GM12878 (cell line): ENCODE measurements at regions not wholly inside any gene's neighbourhood (a gene's known extent, or its start where the extent isn't known, plus 50 kb on each side); places are given as distances from the start of the nearest gene placed in this dataset.
A peak's percentile ranks its signal among the peaks of the same experiment; 100 is the strongest.

Source experiments
- BCL11A ChIP-seq: IDR thresholded peaks from 2 replicates; pipeline ENCODE4 v1.6.1; 2011; ENCODE audit warnings: low read depth, low read length
- BMI1 ChIP-seq: fragments of 450-650 bp; IDR thresholded peaks from 2 replicates; pipeline ENCODE4 v1.6.1; 2016; ENCODE audit warnings: mild to moderate bottlenecking, moderate library complexity, borderline replicate concordance
- BRCA1 ChIP-seq: IDR thresholded peaks from 2 replicates; pipeline ENCODE4 v1.6.1; 2011; ENCODE audit warnings: low read depth, low read length, improper control_type of control experiment
- CBFB ChIP-seq: IDR thresholded peaks from 2 replicates; pipeline ENCODE4 v1.6.1; 2016; ENCODE audit warnings: antibody characterized with exemption, low read depth
- CBX3 ChIP-seq: fragments of 200-600 bp; sonication (generic); IDR thresholded peaks from 2 replicates; pipeline ENCODE4 v1.6.1; 2016; ENCODE audit warnings: low read depth, borderline replicate concordance
- CBX5 ChIP-seq: sonication (generic); IDR thresholded peaks from 2 replicates; pipeline ENCODE4 v1.6.1; 2016; ENCODE audit warnings: low read depth, moderate library complexity, mild to moderate bottlenecking, inconsistent platforms
- CEBPB ChIP-seq, 2 experiments: fragments of 150-350 bp in 1 of 2; IDR thresholded peaks; 2 replicates each; pipeline ENCODE4 v1.6.1; 2012 to 2014; ENCODE audit warnings: low read depth in 2 of 2, low read length in 2 of 2, borderline replicate concordance in 1 of 2, inconsistent platforms in 1 of 2
- CREM ChIP-seq: IDR thresholded peaks from 2 replicates; pipeline ENCODE4 v1.6.1; 2014; ENCODE audit warnings: antibody characterized with exemption, low read depth
- DPF2 ChIP-seq: fragments of 450-650 bp; IDR thresholded peaks from 2 replicates; pipeline ENCODE4 v1.6.1; 2017; ENCODE audit warnings: mild to moderate bottlenecking
- ETV6 ChIP-seq, 2 experiments: fragments of 450-650 bp in 1 of 2; IDR thresholded peaks in 1 of 2; conservative IDR thresholded peaks in 1 of 2; 2 replicates each; pipeline ENCODE4 v1.6.1; 2014; ENCODE audit warnings: antibody characterized with exemption in 1 of 2, borderline replicate concordance in 1 of 2, low read depth in 1 of 2, mild to moderate bottlenecking in 1 of 2, moderate library complexity in 1 of 2
- FOXM1 ChIP-seq: IDR thresholded peaks from 2 replicates; pipeline ENCODE4 v1.6.1; 2012; ENCODE audit warnings: low read depth, mild to moderate bottlenecking, inconsistent platforms, low read length, moderate library complexity
- GATAD2B ChIP-seq: fragments of 450-650 bp; conservative IDR thresholded peaks from 2 replicates; pipeline ENCODE4 v1.6.1; 2017; ENCODE audit warnings: low read depth, mild to moderate bottlenecking, moderate library complexity
- IKZF2 ChIP-seq, 2 experiments: fragments of 450-650 bp; IDR thresholded peaks; 2 replicates each; pipeline ENCODE4 v1.6.1; 2017; ENCODE audit warnings: mild to moderate bottlenecking in 2 of 2, moderate library complexity in 2 of 2
- IRF4 ChIP-seq: IDR thresholded peaks from 2 replicates; pipeline ENCODE4 v1.6.1; 2011; ENCODE audit warnings: low read depth, low read length
- MAX ChIP-seq: IDR thresholded peaks from 2 replicates; pipeline ENCODE4 v1.6.1; 2012; ENCODE audit warnings: low read depth, low read length, improper control_type of control experiment
- MEF2A ChIP-seq: IDR thresholded peaks from 2 replicates; pipeline ENCODE4 v1.6.1; 2011; ENCODE audit warnings: low read depth, mild to moderate bottlenecking, low read length, moderate library complexity; ENCODE audit not compliant: insufficient read depth
- MTA2 ChIP-seq: fragments of 450-650 bp; IDR thresholded peaks from 2 replicates; pipeline ENCODE4 v1.6.1; 2016; ENCODE audit warnings: low read depth, mild to moderate bottlenecking, moderate library complexity
- MTA3 ChIP-seq: IDR thresholded peaks from 2 replicates; pipeline ENCODE4 v1.6.1; 2012; ENCODE audit warnings: low read length, inconsistent platforms, borderline replicate concordance
- NFIC ChIP-seq: IDR thresholded peaks from 2 replicates; pipeline ENCODE4 v1.6.1; 2012; ENCODE audit warnings: low read depth, mild to moderate bottlenecking, inconsistent platforms, low read length, moderate library complexity
- NFXL1 ChIP-seq: fragments of 450-650 bp; IDR thresholded peaks from 2 replicates; pipeline ENCODE4 v1.6.1; 2017; ENCODE audit warnings: antibody characterized with exemption, mild to moderate bottlenecking, borderline replicate concordance
- PML ChIP-seq: IDR thresholded peaks from 2 replicates; pipeline ENCODE4 v1.6.1; 2012; ENCODE audit warnings: low read length, inconsistent platforms
- RUNX3 ChIP-seq: IDR thresholded peaks from 2 replicates; pipeline ENCODE4 v1.6.1; 2012; ENCODE audit warnings: low read length, inconsistent platforms
- SIN3A ChIP-seq: IDR thresholded peaks from 2 replicates; pipeline ENCODE4 v1.6.1; 2012; ENCODE audit warnings: low read depth, low read length, improper control_type of control experiment
- SMARCA5 ChIP-seq: fragments of 450-650 bp; IDR thresholded peaks from 2 replicates; pipeline ENCODE4 v1.6.1; 2017; ENCODE audit warnings: mild to moderate bottlenecking
- SPI1 ChIP-seq: IDR thresholded peaks from 2 replicates; pipeline ENCODE4 v1.6.1; 2011; ENCODE audit warnings: low read depth, mild to moderate bottlenecking, low read length, moderate library complexity, borderline replicate concordance; ENCODE audit not compliant: insufficient read depth
- WRNIP1 ChIP-seq: IDR thresholded peaks from 2 replicates; pipeline ENCODE4 v1.6.1; 2011; ENCODE audit warnings: low read depth, low read length, improper control_type of control experiment, borderline replicate concordance
- ZBED1 ChIP-seq: IDR thresholded peaks from 2 replicates; pipeline ENCODE4 v1.6.1; 2016; ENCODE audit warnings: borderline replicate concordance
- TF ChIP-seq, protein P1 (sequence below): IDR thresholded peaks from 2 replicates; pipeline ENCODE4 v1.6.1; 2012; ENCODE audit warnings: low read length, inconsistent platforms
- TF ChIP-seq, protein P2 (sequence below): fragments of 450-650 bp; IDR thresholded peaks from 2 replicates; pipeline ENCODE4 v1.6.1; 2016; ENCODE audit warnings: mild to moderate bottlenecking

DNA sequence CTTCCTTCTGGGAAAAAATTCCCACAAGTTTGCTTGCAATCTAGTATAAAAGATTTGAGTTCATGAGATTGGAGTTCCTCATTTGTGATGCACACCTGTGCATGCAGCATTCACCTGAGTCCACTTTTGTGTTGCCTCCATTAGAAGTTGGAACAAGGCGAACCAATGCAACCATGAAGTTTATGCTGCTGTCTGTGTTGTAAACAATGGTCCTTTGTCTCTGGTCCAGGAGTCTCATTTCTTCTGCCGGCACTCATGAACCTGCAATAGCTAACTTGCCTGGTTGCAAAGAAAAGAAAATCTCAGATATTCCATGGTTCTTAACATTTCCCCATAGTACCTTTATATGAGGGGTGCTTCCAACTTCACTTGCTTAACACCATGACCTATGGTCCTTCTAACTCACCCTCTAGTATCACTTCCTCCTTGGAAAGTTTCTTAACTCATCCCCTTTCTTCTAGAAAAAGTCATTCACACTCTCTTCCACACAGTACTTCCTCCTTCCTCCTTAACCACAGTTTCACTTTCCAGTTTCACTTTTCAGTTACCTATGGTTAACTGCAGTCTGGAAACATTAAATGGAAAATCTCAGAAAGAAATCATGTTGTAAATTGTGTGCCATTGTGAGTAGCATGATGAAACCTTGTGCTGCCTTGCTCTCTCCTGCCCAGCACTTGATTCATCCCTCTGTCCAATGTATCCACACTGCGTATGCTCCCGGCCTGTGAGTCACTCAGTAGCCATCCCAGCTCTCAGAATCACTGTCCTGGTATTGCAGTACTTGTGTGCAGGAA, 128.8 kb upstream of the TRIB2 start (continued):
- TF ChIP-seq SMARCA5 (no peak), CBFB (peak; percentile 42; the same call in 1 of the 2 replicates), GATAD2B (0 out of 2 replicates have a peak, but pooled peaks have one; percentile 34), MTA3 (peak; percentile 69; the same call in 1 of the 2 replicates), NFIC (peak; percentile 85), MTA2 (peak; percentile 78), RUNX3 (peak; percentile 95), ZBED1 (0 out of 2 replicates have a peak, but pooled peaks have one; percentile 26), SIN3A (no peak), BRCA1 (no peak), PML (0 out of 2 replicates have a peak, but pooled peaks have one; percentile 37), DPF2 (peak; percentile 86), WRNIP1 (no peak), CEBPB (IDR thresholded peaks at IDR 0.05; ENCODE audit: borderline replicate concordance in 1 of 2, low read depth in 2 of 2, low read length in 2 of 2) (0 out of 4 replicates have a peak, but pooled peaks of 1 of the 2 experiments have one; percentile 27), IRF4 (peak; percentile 73), NFXL1 (no peak), BMI1 (peak; percentile 50; the same call in 1 of the 2 replicates), CBX5 (no peak), IKZF2 (IDR thresholded peaks at IDR 0.05) (peak; percentile 95 to 97), FOXM1 (peak; percentile 43; the same call in 1 of the 2 replicates), MEF2A (0 out of 2 replicates have a peak, but pooled peaks have one; percentile 46), CREM (0 out of 2 replicates have a peak, but pooled peaks have one; percentile 34), MAX (no peak), BCL11A (no peak), ETV6 (conservative IDR thresholded peaks at IDR 0.05 in 1 of 2, IDR thresholded peaks at IDR 0.05 in 1 of 2; ENCODE audit: borderline replicate concordance in 1 of 2, low read depth in 1 of 2) (peak in 1 of 2 experiments; percentile 100; a peak in 2 of 4 replicates), CBX3 (no peak), SPI1 (peak; percentile 91)
- TF ChIP-seq, protein P1, sequence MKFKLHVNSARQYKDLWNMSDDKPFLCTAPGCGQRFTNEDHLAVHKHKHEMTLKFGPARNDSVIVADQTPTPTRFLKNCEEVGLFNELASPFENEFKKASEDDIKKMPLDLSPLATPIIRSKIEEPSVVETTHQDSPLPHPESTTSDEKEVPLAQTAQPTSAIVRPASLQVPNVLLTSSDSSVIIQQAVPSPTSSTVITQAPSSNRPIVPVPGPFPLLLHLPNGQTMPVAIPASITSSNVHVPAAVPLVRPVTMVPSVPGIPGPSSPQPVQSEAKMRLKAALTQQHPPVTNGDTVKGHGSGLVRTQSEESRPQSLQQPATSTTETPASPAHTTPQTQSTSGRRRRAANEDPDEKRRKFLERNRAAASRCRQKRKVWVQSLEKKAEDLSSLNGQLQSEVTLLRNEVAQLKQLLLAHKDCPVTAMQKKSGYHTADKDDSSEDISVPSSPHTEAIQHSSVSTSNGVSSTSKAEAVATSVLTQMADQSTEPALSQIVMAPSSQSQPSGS: peak; percentile 71; the same call in 1 of the 2 replicates
- TF ChIP-seq, protein P2, sequence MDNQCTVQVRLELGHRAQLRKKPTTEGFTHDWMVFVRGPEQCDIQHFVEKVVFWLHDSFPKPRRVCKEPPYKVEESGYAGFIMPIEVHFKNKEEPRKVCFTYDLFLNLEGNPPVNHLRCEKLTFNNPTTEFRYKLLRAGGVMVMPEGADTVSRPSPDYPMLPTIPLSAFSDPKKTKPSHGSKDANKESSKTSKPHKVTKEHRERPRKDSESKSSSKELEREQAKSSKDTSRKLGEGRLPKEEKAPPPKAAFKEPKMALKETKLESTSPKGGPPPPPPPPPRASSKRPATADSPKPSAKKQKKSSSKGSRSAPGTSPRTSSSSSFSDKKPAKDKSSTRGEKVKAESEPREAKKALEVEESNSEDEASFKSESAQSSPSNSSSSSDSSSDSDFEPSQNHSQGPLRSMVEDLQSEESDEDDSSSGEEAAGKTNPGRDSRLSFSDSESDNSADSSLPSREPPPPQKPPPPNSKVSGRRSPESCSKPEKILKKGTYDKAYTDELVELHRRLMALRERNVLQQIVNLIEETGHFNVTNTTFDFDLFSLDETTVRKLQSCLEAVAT: 0 out of 2 replicates have a peak, but pooled peaks have one; percentile 21
